ENCODE measurements at regions not wholly inside any gene's neighbourhood (a gene's known extent, or its start where the extent isn't known, plus 50 kb on each side); places are given as distances from the start of the nearest gene placed in this dataset.

- Mint-ChIP-seq H3K27ac (ENCODE audit: unreplicated experiment) (no peak overlapping the region), H3K4me1 (ENCODE audit: low read depth, unreplicated experiment) (no peaks in the 10 kb centered on the region), H3K9me3 (ENCODE audit: low read depth, unreplicated experiment) (no peaks in the 10 kb centered on the region), H3K4me3 (ENCODE audit: low read depth, unreplicated experiment) (no peak overlapping the region), H3K36me3 (ENCODE audit: insufficient read depth, unreplicated experiment) (no peaks in the 10 kb centered on the region), H3K27me3 (ENCODE audit: unreplicated experiment) (peaks cover 30% of the 10 kb centered on the region)
- no peak for TF ChIP-seq CTCF (IDR thresholded peaks at IDR 0.05; ENCODE audit: unreplicated experiment)
- BruUV-seq (replicated peaks): no TSS peak
- CTCF ChIA-PET: no interaction called here
- DNase-seq: no peak
- intact Hi-C loops (cut with micrococcal nuclease; ENCODE audit: unreplicated experiment): no loop called here
These were observed 115.0 kb upstream of the SRRM4 start for GRCh38 chr12:118866346-118866745.

- intact Hi-C loops (cut with micrococcal nuclease; ENCODE audit: unreplicated experiment): no loop called here
- DNase-seq: no peak
- no peaks in the 10 kb centered on the region for H3K4me1 Mint-ChIP-seq (ENCODE audit: low read depth, unreplicated experiment)
- H3K4me3 Mint-ChIP-seq (ENCODE audit: low read depth, unreplicated experiment): no peak overlapping the region
- peaks cover 21% of the 10 kb centered on the region for H3K27me3 Mint-ChIP-seq (ENCODE audit: unreplicated experiment)
- no peak overlapping the region for H3K27ac Mint-ChIP-seq (ENCODE audit: unreplicated experiment)
- CTCF ChIA-PET: interaction anchor here (0.6 kb wide), 1 partner anchor 91 kb away, joined by 5 read pairs; no protein-coding TSS in a partner anchor
- H3K9me3 Mint-ChIP-seq (ENCODE audit: low read depth, unreplicated experiment): peaks cover 3% of the 10 kb centered on the region
- no TSS peak for BruUV-seq (replicated peaks)
- no peaks in the 10 kb centered on the region for H3K36me3 Mint-ChIP-seq (ENCODE audit: insufficient read depth, unreplicated experiment)
- TF ChIP-seq CTCF (IDR thresholded peaks at IDR 0.05; ENCODE audit: unreplicated experiment): no peak
These were observed 110.8 kb upstream of the SRRM4 start for GRCh38 chr12:118870551-118870950.

- intact Hi-C loops (cut with micrococcal nuclease; ENCODE audit: unreplicated experiment): no loop called here
- peak; percentile 25 for DNase-seq
- CTCF ChIA-PET: interaction anchor here (2.2 kb wide), 1 partner anchor 11 kb away, joined by 4 read pairs; no protein-coding TSS in a partner anchor
- no TSS peak for BruUV-seq (replicated peaks)
- no peak for TF ChIP-seq CTCF (IDR thresholded peaks at IDR 0.05; ENCODE audit: unreplicated experiment)
- Mint-ChIP-seq H3K27ac (ENCODE audit: unreplicated experiment) (no peak overlapping the region), H3K9me3 (ENCODE audit: low read depth, unreplicated experiment) (peaks cover 6% of the 10 kb centered on the region), H3K4me1 (ENCODE audit: low read depth, unreplicated experiment) (no peaks in the 10 kb centered on the region), H3K36me3 (ENCODE audit: insufficient read depth, unreplicated experiment) (peaks cover 6% of the 10 kb centered on the region), H3K27me3 (ENCODE audit: unreplicated experiment) (no peaks in the 10 kb centered on the region), H3K4me3 (ENCODE audit: low read depth, unreplicated experiment) (no peak overlapping the region)
These were observed 106.4 kb upstream of the SRRM4 start for GRCh38 chr12:118874698-118875548.

- no TSS peak for BruUV-seq (replicated peaks)
These were observed 100.4 kb upstream of the SRRM4 start for GRCh38 chr12:118880720-118881493.

More at GRCh38 chr12:118880720-118881493, 100.4 kb upstream of the SRRM4 start:
- no peak for DNase-seq
- no peak overlapping the region for H3K4me3 Mint-ChIP-seq (ENCODE audit: low read depth, unreplicated experiment)
- TF ChIP-seq CTCF (IDR thresholded peaks at IDR 0.05; ENCODE audit: unreplicated experiment): no peak
- H3K4me1 Mint-ChIP-seq (ENCODE audit: low read depth, unreplicated experiment): no peaks in the 10 kb centered on the region
- CTCF ChIA-PET: no interaction called here
- H3K36me3 Mint-ChIP-seq (ENCODE audit: insufficient read depth, unreplicated experiment): peaks cover 6% of the 10 kb centered on the region
- peaks cover 7% of the 10 kb centered on the region for H3K9me3 Mint-ChIP-seq (ENCODE audit: low read depth, unreplicated experiment)
- no peak overlapping the region for H3K27ac Mint-ChIP-seq (ENCODE audit: unreplicated experiment)
- no peaks in the 10 kb centered on the region for H3K27me3 Mint-ChIP-seq (ENCODE audit: unreplicated experiment)
- intact Hi-C loops (cut with micrococcal nuclease; ENCODE audit: unreplicated experiment): no loop called here

Measured in Calu3 (cell line).